HepG2 (cell line): ENCODE measurements at regions not wholly inside any gene's neighbourhood (a gene's known extent, or its start where the extent isn't known, plus 50 kb on each side); places are given as distances from the start of the nearest gene placed in this dataset.

Experiments
- CEBPB ChIP-seq: IDR thresholded peaks from 2 replicates; pipeline ENCODE4 v1.6.1; 2011; ENCODE audit warnings: low read depth, low read length, improper control_type of control experiment, borderline replicate concordance
- CSRNP2 ChIP-seq: sonication (generic); formaldehyde crosslinking; conservative IDR thresholded peaks from 2 replicates; pipeline ENCODE4 v1.8.0; 2022; ENCODE audit warnings: low read depth, missing genetic modification reagents
- FOXK2 ChIP-seq: fragments of 450-650 bp; IDR thresholded peaks from 2 replicates; pipeline ENCODE4 v1.6.1; 2016
- FOXM1 ChIP-seq: sonication (generic); formaldehyde crosslinking; IDR thresholded peaks from 2 replicates; pipeline ENCODE4 v1.5.0; 2020; ENCODE audit warnings: missing genetic modification reagents
- HOMEZ ChIP-seq: IDR thresholded peaks from 2 replicates; pipeline ENCODE4 v1.6.1; 2016; ENCODE audit warnings: low read depth
- NAIF1 ChIP-seq: sonication (generic); formaldehyde crosslinking; IDR thresholded peaks from 2 replicates; pipeline ENCODE4 v1.5.0; 2020; ENCODE audit warnings: mild to moderate bottlenecking, missing genetic modification reagents, borderline replicate concordance
- SETDB1 ChIP-seq: sonication (generic); formaldehyde crosslinking; IDR thresholded peaks from 2 replicates; pipeline ENCODE4 v1.5.1; 2020; ENCODE audit warnings: missing genetic modification reagents, mild to moderate bottlenecking, borderline replicate concordance
- THYN1 ChIP-seq: sonication (generic); formaldehyde crosslinking; IDR thresholded peaks from 2 replicates; pipeline ENCODE4 v1.8.1; 2023; ENCODE audit warnings: low read depth, mild to moderate bottlenecking, moderate library complexity, missing genetic modification reagents, borderline replicate concordance
- ZNF18 ChIP-seq: sonication (generic); formaldehyde crosslinking; IDR thresholded peaks from 2 replicates; pipeline ENCODE4 v1.8.0; 2022; ENCODE audit warnings: mild to moderate bottlenecking, missing genetic modification reagents; ENCODE audit not compliant: insufficient replicate concordance
- ZNF333 ChIP-seq: sonication (generic); formaldehyde crosslinking; IDR thresholded peaks from 2 replicates; pipeline ENCODE4 v1.4.0; 2020; ENCODE audit warnings: mild to moderate bottlenecking, missing genetic modification reagents, borderline replicate concordance
- ZNF530 ChIP-seq: sonication (generic); formaldehyde crosslinking; IDR thresholded peaks from 2 replicates; pipeline ENCODE4 v1.5.0; 2020; ENCODE audit warnings: low read depth, mild to moderate bottlenecking, missing genetic modification reagents
- ZNF580 ChIP-seq: IDR thresholded peaks from 2 replicates; pipeline ENCODE4 v1.6.1; 2016; ENCODE audit warnings: low read depth, borderline replicate concordance
- ZNF616 ChIP-seq: sonication (generic); formaldehyde crosslinking; IDR thresholded peaks from 2 replicates; pipeline ENCODE4 v1.5.0; 2020; ENCODE audit warnings: low read depth, mild to moderate bottlenecking, missing genetic modification reagents
- ZNF619 ChIP-seq: sonication (generic); formaldehyde crosslinking; IDR thresholded peaks from 2 replicates; pipeline ENCODE4 v1.4.0; 2020; ENCODE audit warnings: mild to moderate bottlenecking, missing genetic modification reagents
- ZNF724P ChIP-seq: sonication (generic); formaldehyde crosslinking; IDR thresholded peaks from 2 replicates; pipeline ENCODE4 v1.8.0; 2022; ENCODE audit warnings: missing genetic modification reagents, borderline replicate concordance
- ZNF781 ChIP-seq: sonication (generic); formaldehyde crosslinking; IDR thresholded peaks from 2 replicates; pipeline ENCODE4 v1.5.1; 2020; ENCODE audit warnings: borderline replicate concordance, mild to moderate bottlenecking, missing genetic modification reagents; ENCODE audit errors: not compliant biosample characterization
- ZSCAN30 ChIP-seq: sonication (generic); formaldehyde crosslinking; IDR thresholded peaks from 2 replicates; pipeline ENCODE4 v1.5.0; 2020; ENCODE audit warnings: mild to moderate bottlenecking, missing genetic modification reagents
- TF ChIP-seq, protein P1 (sequence below): sonication (generic); formaldehyde crosslinking; IDR thresholded peaks from 2 replicates; pipeline ENCODE4 v1.5.0; 2020; ENCODE audit warnings: mild to moderate bottlenecking, missing genetic modification reagents, borderline replicate concordance

DNA sequence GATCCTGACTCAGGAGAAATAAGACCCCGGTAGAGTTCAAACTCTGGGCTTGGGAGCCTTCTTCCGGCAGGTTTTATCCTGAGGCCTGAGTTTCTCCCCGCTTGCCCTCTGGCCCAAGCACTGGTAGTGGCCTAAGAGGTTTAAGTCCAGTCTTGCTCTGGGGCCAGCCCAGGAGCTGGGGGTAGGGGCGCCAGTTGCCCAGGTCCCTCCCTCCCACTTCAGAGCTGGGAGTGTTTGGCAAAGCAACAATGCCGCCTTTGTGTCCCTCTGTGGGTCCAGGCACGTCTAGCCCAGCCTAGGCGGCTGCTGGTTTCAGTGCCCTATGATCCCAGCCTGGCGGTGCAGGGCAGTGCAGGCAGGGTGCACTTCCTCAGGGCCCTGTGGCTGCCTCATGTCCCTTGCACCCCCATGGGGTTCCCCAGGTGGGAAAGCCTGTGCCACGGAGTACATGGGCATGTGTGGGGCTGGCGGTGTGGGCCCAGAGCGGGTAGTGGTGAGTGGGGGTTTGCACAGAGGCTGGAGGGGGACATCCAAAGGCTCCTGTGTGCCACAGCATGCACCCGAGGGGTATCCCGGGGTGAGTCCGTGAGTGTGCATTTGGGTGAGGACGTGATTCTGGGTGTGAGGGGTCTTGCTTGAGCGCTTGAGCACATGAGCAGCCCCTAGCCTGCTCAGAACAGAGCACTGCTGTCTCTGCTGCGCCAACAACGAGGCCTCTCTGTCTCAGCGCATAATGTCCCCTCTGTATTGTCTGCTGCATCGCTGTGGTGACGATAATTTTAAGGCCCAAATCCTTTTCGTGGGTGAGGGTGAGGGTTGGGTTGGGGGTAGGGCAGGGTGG, 61.7 kb upstream of the PSD2 start (continued):
- no peak for TF ChIP-seq CSRNP2
- TF ChIP-seq ZNF333 = peak; percentile 86
- peak; percentile 57 for TF ChIP-seq HOMEZ
- TF ChIP-seq ZNF781 = peak; percentile 35
- TF ChIP-seq ZNF724P (CRISPR knock-in tag) = peak; percentile 29; the same call in 1 of the 2 replicates
- no peak for TF ChIP-seq FOXM1 (CRISPR knock-in tag)
- peak; percentile 52; the same call in 1 of the 2 replicates for TF ChIP-seq ZNF580 (CRISPR knock-in tag)
- no peak for TF ChIP-seq THYN1
- TF ChIP-seq ZNF616 (CRISPR knock-in tag) = no peak
- 0 out of 2 replicates have a peak, but pooled peaks have one; percentile 34 for TF ChIP-seq ZNF530 (CRISPR knock-in tag)
- peak; percentile 79; the same call in 1 of the 2 replicates for TF ChIP-seq ZSCAN30 (CRISPR knock-in tag)
- TF ChIP-seq FOXK2 = no peak
- TF ChIP-seq NAIF1 (CRISPR knock-in tag) = peak; percentile 81; the same call in 1 of the 2 replicates
- TF ChIP-seq ZNF619 (CRISPR knock-in tag) = peak; percentile 80; the same call in 1 of the 2 replicates
- no peak for TF ChIP-seq SETDB1 (CRISPR knock-in tag)
- no peak for TF ChIP-seq CEBPB
- TF ChIP-seq, protein P1, sequence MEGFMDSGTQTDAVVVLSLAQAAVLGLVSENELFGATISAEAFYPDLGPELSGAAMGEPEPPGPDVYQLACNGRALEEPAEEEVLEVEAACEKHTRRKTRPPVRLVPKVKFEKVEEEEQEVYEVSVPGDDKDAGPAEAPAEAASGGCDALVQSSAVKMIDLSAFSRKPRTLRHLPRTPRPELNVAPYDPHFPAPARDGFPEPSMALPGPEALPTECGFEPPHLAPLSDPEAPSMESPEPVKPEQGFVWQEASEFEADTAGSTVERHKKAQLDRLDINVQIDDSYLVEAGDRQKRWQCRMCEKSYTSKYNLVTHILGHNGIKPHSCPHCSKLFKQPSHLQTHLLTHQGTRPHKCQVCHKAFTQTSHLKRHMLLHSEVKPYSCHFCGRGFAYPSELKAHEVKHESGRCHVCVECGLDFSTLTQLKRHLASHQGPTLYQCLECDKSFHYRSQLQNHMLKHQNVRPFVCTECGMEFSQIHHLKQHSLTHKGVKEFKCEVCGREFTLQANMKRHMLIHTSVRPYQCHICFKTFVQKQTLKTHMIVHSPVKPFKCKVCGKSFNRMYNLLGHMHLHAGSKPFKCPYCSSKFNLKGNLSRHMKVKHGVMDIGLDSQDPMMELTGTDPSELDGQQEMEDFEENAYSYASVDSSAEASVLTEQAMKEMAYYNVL (CRISPR knock-in tag) = peak; percentile 90; the same call in 1 of the 2 replicates
- peak; percentile 51 for TF ChIP-seq ZNF18 (CRISPR knock-in tag)
